K562 (cell line): ENCODE measurements at regions not wholly inside any gene's neighbourhood (a gene's known extent, or its start where the extent isn't known, plus 50 kb on each side); places are given as distances from the start of the nearest gene placed in this dataset.

ENCODE experiments used
- ATAC-seq: fragments of 200-7000 bp; cut with Tn5 transposase; 3 replicates; pipeline ENCODE4 v1.9.1; 2020; ENCODE audit warnings: moderate library complexity
- BruUV-seq: library from RNA; stranded (reverse); fragments of 400-500 nt; replicated peaks from 2 replicates; lab custom pipeline; 2021; lab: Mats Ljungman, UMichigan
- CTCF ChIA-PET: fragments of 300-600 bp; formaldehyde crosslinking; extraction: SDS; loops from one replicate; lab custom pipeline; 2021; ENCODE audit warnings: low intra/inter-chr PET ratio; lab: Yijun Ruan, JAX
- POLR2A ChIA-PET: fragments of 300-600, 350-650 bp; sonication (Branson Sonifier 250); formaldehyde crosslinking; extraction: SDS; loops from one replicate; lab custom pipeline; 2021; ENCODE audit warnings: antibody characterized with exemption, inconsistent platforms; lab: Yijun Ruan, JAX
- DNase-seq, 4 experiments: peaks; one replicate each; pipeline versions ENCODE4 v3.0.0 to v3.0.0-alpha.2; 2011 to 2018; ENCODE audit warnings: low spot score in 3 of 4, mixed read lengths in 3 of 4; ENCODE audit errors: extremely low read depth in 1 of 4
- FAIRE-seq: peaks from 2 replicates; lab custom pipeline; 2011; peaks lifted over from hg19 to GRCh38; lab: Jason Lieb, UNC
- H2AFZ ChIP-seq: 2 replicates; pipeline ENCODE4 v1.6.0; 2011; ENCODE audit warnings: low read depth, low read length, control low read depth, inconsistent platforms
- H3K27ac ChIP-seq: fragments of 200-600 bp; 3 replicates; pipeline ENCODE4 v1.8.0; 2011; ENCODE audit warnings: low read depth, mild to moderate bottlenecking, control low read depth, inconsistent platforms, low read length, moderate library complexity, mixed read lengths; ENCODE audit errors: extremely low read depth
- H3K27me3 ChIP-seq, 2 experiments: fragments of 300-600 bp in 1 of 2; 2 replicates in 1 of 2; 3 replicates in 1 of 2; pipeline versions ENCODE4 v1.6.0 to v1.8.0; 2011; ENCODE audit warnings: inconsistent platforms in 2 of 2, low read length in 2 of 2, mild to moderate bottlenecking in 1 of 2, mixed read lengths in 1 of 2, moderate library complexity in 1 of 2; ENCODE audit not compliant: control insufficient read depth in 2 of 2, insufficient read depth in 2 of 2
- H3K36me3 ChIP-seq: fragments of 300-600 bp; 3 replicates; pipeline ENCODE4 v1.8.0; 2011; ENCODE audit warnings: mild to moderate bottlenecking, low read length, inconsistent platforms; ENCODE audit not compliant: control insufficient read depth, insufficient read depth
- H3K4me1 ChIP-seq, 2 experiments: fragments of 200-600 bp in 1 of 2; replicated peaks in 1 of 2; 2 replicates in 1 of 2; 3 replicates in 1 of 2; pipeline versions ENCODE4 v1.5.1 to v1.8.0; 2011; ENCODE audit warnings: inconsistent platforms in 2 of 2, low read length in 2 of 2, mild to moderate bottlenecking in 1 of 2, mixed read lengths in 1 of 2, moderate library complexity in 1 of 2; ENCODE audit not compliant: control insufficient read depth in 2 of 2, insufficient read depth in 2 of 2
- H3K4me2 ChIP-seq: 2 replicates; pipeline ENCODE4 v1.6.1; 2011; ENCODE audit warnings: low read length, control low read depth, inconsistent platforms, mixed read lengths; ENCODE audit not compliant: insufficient read depth
- H3K4me3 ChIP-seq: fragments of 200-600 bp; sonication (generic), shearing (Covaris generic); 2 replicates; pipeline ENCODE4 v1.5.1; 2016; ENCODE audit warnings: control low read depth, inconsistent platforms
- H3K79me2 ChIP-seq: fragments of 200-600 bp; 3 replicates; pipeline ENCODE4 v1.8.0; 2011; ENCODE audit warnings: low read length, inconsistent platforms; ENCODE audit not compliant: control insufficient read depth, insufficient read depth
- H3K9ac ChIP-seq, 2 experiments: 2 replicates each; pipeline versions ENCODE4 v1.6.0 to v1.6.1; 2011; ENCODE audit warnings: low read depth in 2 of 2, low read length in 2 of 2, control low read depth in 1 of 2, inconsistent platforms in 1 of 2, mild to moderate bottlenecking in 1 of 2, mixed read lengths in 1 of 2; ENCODE audit not compliant: insufficient read depth in 1 of 2
- H3K9me1 ChIP-seq: one replicate; pipeline ENCODE4 v1.6.0; 2011; ENCODE audit warnings: inconsistent platforms, mild to moderate bottlenecking, low read length, moderate library complexity; ENCODE audit not compliant: control insufficient read depth, insufficient read depth
- H3K9me3 ChIP-seq: replicated peaks from 2 replicates; pipeline ENCODE4 v1.5.1; 2011; ENCODE audit warnings: low read depth, low read length, inconsistent platforms; ENCODE audit not compliant: control insufficient read depth, insufficient read depth
- H4K20me1 ChIP-seq: replicated peaks from 2 replicates; pipeline ENCODE4 v1.6.1; 2011; ENCODE audit warnings: low read length, inconsistent platforms, mixed read lengths; ENCODE audit not compliant: control insufficient read depth, insufficient read depth
- HNRNPLL ChIP-seq: fragments of 200-400 bp; formaldehyde crosslinking; IDR thresholded peaks from 2 replicates; pipeline ENCODE4 v1.6.1; 2017; ENCODE audit warnings: low read length, low read depth, mild to moderate bottlenecking; ENCODE audit not compliant: poor library complexity, severe bottlenecking
- ZNF12 ChIP-seq: sonication (generic); formaldehyde crosslinking; IDR thresholded peaks from 2 replicates; pipeline ENCODE4 v1.4.0; 2020; ENCODE audit warnings: mild to moderate bottlenecking, missing genetic modification reagents
- WGBS: fragments of 100-300 bp; shearing (Covaris generic); methylation state at CpG from one replicate; pipeline ENCODE4 v1.1.6; 2016; ENCODE audit warnings: low coverage, mixed read lengths; ENCODE audit not compliant: insufficient coverage; ENCODE audit errors: missing lambda C conversion rate; 5-methylcytosine and 5-hydroxymethylcytosine counted together
- in situ Hi-C: fragments of 300-500 bp; cut with MboI; formaldehyde crosslinking; loops from 4 replicates; pipeline ENCODE4 v1.15.0; 2018; ENCODE audit warnings: inconsistent platforms, mixed read lengths
- intact Hi-C: fragments of 100-400 bp; cut with micrococcal nuclease; formaldehyde crosslinking; loops from 2 replicates; pipeline ENCODE4 v1.14.2; 2022
- TF ChIP-seq, protein P1 (sequence below): fragments of 450-650 bp; formaldehyde crosslinking; IDR thresholded peaks from 2 replicates; pipeline ENCODE4 v1.4.0; 2020; ENCODE audit warnings: mild to moderate bottlenecking, moderate library complexity
- TF ChIP-seq, protein P2 (sequence below), 2 experiments: fragments of 450-650 bp in 1 of 2; sonication (generic) in 1 of 2; formaldehyde crosslinking in 1 of 2; IDR thresholded peaks; 2 replicates each; pipeline versions ENCODE4 v1.7.1 to v1.9.0; 2016 to 2022; ENCODE audit warnings: inconsistent platforms in 1 of 2, mild to moderate bottlenecking in 1 of 2, missing genetic modification reagents in 1 of 2

- Histone ChIP-seq H3K9me3 (no peaks in the 10 kb centered on the region; the same call in 1 of the 2 replicates), H3K4me1 (no peaks in the 10 kb centered on the region), H2AFZ (no peak overlapping the region), H3K4me2 (no peak overlapping the region), H3K27ac (no peak overlapping the region), H3K79me2 (no peaks in the 10 kb centered on the region), H3K9ac (no peak overlapping the region), H4K20me1 (no peaks in the 10 kb centered on the region), H3K4me3 (no peak overlapping the region), H3K27me3 (no peaks in the 10 kb centered on the region), H3K36me3 (no peaks in the 10 kb centered on the region), H3K9me1 (no peaks in the 10 kb centered on the region)
- BruUV-seq = no TSS peak
- CTCF ChIA-PET = no interaction called here
- POLR2A ChIA-PET = no interaction called here
- in situ Hi-C loops (no loop called here), intact Hi-C loops (no loop called here)
- FAIRE-seq (no peak), DNase-seq (no peak), ATAC-seq (no peak)
- no peak for TF ChIP-seq HNRNPLL
- TF ChIP-seq, protein P1, sequence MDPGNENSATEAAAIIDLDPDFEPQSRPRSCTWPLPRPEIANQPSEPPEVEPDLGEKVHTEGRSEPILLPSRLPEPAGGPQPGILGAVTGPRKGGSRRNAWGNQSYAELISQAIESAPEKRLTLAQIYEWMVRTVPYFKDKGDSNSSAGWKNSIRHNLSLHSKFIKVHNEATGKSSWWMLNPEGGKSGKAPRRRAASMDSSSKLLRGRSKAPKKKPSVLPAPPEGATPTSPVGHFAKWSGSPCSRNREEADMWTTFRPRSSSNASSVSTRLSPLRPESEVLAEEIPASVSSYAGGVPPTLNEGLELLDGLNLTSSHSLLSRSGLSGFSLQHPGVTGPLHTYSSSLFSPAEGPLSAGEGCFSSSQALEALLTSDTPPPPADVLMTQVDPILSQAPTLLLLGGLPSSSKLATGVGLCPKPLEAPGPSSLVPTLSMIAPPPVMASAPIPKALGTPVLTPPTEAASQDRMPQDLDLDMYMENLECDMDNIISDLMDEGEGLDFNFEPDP (CRISPR knock-in tag) = no peak
- TF ChIP-seq ZNF12 (CRISPR knock-in tag) = no peak
- WGBS = 0% methylated on average over 1 of the region's 1 CpG
Observed at GRCh38 chr6:126738146-126738545, 380.3 kb upstream of the RSPO3 start.

DNA sequence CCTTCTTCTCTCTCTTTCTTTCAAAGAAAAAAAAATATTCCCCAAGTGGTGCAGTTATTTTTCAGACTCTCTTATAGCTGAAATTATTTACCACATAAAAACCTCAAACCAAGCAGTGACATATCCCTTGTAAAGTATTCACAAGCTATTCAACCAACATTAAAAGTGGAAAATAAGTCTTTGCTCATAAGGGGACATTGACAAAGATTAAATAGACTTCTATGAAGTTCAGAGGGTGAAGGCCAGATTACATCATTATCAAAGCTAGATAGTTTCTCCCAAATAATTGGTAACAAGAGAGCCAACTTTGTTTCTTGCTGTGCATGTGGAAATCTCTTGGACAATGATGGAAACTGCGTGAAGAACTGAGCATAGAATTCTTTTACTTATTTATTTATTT, 379.8 kb upstream of the RSPO3 start:
- in situ Hi-C loops (no loop called here), intact Hi-C loops (no loop called here)
- Histone ChIP-seq H3K4me3 (no peak overlapping the region), H3K27ac (no peak overlapping the region), H2AFZ (no peak overlapping the region), H3K9me3 (no peaks in the 10 kb centered on the region; the same call in 1 of the 2 replicates), H3K79me2 (no peaks in the 10 kb centered on the region), H4K20me1 (no peaks in the 10 kb centered on the region), H3K4me2 (no peak overlapping the region), H3K4me1 (no peaks in the 10 kb centered on the region), H3K9me1 (no peaks in the 10 kb centered on the region), H3K9ac (no peak overlapping the region), H3K27me3 (no peaks in the 10 kb centered on the region), H3K36me3 (no peaks in the 10 kb centered on the region)
- 0% methylated on average over 1 of the region's 1 CpG for WGBS
- DNase-seq = no peak
- FAIRE-seq = no peak
- ChIA-PET CTCF (no interaction called here), POLR2A (no interaction called here)
- TF ChIP-seq, protein P2, sequence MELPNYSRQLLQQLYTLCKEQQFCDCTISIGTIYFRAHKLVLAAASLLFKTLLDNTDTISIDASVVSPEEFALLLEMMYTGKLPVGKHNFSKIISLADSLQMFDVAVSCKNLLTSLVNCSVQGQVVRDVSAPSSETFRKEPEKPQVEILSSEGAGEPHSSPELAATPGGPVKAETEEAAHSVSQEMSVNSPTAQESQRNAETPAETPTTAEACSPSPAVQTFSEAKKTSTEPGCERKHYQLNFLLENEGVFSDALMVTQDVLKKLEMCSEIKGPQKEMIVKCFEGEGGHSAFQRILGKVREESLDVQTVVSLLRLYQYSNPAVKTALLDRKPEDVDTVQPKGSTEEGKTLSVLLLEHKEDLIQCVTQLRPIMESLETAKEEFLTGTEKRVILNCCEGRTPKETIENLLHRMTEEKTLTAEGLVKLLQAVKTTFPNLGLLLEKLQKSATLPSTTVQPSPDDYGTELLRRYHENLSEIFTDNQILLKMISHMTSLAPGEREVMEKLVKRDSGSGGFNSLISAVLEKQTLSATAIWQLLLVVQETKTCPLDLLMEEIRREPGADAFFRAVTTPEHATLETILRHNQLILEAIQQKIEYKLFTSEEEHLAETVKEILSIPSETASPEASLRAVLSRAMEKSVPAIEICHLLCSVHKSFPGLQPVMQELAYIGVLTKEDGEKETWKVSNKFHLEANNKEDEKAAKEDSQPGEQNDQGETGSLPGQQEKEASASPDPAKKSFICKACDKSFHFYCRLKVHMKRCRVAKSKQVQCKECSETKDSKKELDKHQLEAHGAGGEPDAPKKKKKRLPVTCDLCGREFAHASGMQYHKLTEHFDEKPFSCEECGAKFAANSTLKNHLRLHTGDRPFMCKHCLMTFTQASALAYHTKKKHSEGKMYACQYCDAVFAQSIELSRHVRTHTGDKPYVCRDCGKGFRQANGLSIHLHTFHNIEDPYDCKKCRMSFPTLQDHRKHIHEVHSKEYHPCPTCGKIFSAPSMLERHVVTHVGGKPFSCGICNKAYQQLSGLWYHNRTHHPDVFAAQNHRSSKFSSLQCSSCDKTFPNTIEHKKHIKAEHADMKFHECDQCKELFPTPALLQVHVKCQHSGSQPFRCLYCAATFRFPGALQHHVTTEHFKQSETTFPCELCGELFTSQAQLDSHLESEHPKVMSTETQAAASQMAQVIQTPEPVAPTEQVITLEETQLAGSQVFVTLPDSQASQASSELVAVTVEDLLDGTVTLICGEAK (IDR thresholded peaks at IDR 0.05) = no peak
- TF ChIP-seq, protein P2 (CRISPR knock-in tag; IDR thresholded peaks at IDR 0.05) = no peak
- BruUV-seq = no TSS peak
- ATAC-seq = no peak
